Stimulated activated CD4-positive, alpha-beta T cell treated with anti-CD3 and anti-CD28 coated beads, TNF-alpha, amount 100 ng/mL, for 1 hour (primary cell): ENCODE measurements at regions not wholly inside any gene's neighbourhood (a gene's known extent, or its start where the extent isn't known, plus 50 kb on each side); places are given as distances from the start of the nearest gene placed in this dataset.

Source experiments
- DNase-seq, 3 donors: peaks; one replicate each; pipeline ENCODE4 v3.0.0-alpha.2; 2020; ENCODE audit warnings: low read depth in 3 of 3, low spot score in 1 of 3

- no peak for DNase-seq
Observed at GRCh38 chr18:72470391-72470790, 73.8 kb downstream of the CBLN2 start.

DNA sequence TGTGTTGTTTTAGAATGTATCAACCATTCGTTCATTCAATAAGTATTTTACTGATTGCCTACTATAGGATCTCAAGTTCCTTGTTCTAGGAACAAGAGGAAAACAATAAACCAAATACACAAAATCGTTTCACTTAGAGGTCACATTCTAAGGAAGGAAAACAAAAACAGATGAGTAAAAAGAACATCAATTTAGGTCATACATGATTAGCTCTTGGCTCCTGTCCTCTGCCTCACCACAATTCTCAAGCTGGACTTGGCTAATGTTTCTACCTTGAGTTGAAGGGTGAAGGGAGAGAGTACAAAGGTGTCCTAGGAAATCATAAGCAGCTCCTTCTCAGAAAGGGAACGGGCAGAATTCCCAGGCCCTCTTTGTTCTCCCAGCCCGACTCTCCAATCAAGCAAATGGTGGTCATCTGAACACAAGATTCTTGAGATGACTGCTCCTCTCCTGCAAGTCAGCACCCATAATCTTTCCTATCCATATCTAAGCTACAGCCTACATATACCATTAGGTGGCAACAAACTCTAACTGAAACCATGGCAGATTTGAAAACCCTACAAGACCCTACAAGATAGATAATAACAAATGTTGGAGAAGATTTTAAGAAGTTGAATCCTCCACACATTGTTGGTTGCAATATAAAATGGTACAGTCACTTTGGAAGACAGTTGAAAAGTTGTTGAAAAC, 76.0 kb downstream of the CBLN2 start:
- DNase-seq, result no peak

GRCh38 chr18:72460210-72460680, 83.9 kb downstream of the CBLN2 start:
- DNase-seq, result no peak

GRCh38 chr18:72458271-72458670, 85.9 kb downstream of the CBLN2 start:
- DNase-seq, result no peak

DNA sequence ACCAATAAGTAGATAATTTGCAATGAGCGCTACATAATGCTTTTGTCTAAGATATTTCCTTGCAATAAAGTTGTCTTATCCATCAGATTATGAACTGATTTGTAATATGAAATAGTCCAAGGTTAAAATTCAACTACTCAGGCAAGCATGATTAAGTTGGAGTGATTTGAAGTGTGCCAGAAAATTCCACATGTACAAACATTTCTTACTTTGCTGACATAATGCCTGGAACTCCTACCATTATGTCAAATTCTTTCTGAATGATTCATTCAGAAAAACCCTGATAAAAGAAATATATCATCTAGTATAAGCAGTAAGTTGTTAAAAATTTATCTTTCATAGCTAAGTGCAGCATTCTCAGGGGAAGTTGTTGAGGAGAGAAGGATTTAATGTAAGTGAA, 87.3 kb downstream of the CBLN2 start:
- no peak for DNase-seq

DNA sequence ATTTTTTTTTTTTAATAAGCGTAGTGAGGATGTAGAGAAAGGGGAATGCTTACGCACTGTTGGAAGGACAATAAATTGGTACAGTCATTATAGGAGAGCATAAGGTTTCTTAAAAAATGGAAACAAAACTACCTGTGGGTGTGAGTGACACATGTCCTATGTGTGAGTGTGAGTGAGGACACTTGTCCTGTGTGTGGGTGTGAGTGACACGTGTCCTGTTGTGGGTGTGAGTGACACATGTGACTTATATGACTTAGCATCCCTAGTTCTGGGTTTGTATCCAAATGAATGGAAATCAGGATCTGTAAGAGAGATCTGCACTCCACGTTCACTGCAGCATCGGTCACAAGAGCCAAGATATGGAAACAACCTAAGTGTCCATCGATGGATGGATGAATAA, 91.8 kb downstream of the CBLN2 start:
- no peak for DNase-seq

- no peak for DNase-seq
Observed at GRCh38 chr18:72444798-72445155, 99.4 kb downstream of the CBLN2 start.

DNA sequence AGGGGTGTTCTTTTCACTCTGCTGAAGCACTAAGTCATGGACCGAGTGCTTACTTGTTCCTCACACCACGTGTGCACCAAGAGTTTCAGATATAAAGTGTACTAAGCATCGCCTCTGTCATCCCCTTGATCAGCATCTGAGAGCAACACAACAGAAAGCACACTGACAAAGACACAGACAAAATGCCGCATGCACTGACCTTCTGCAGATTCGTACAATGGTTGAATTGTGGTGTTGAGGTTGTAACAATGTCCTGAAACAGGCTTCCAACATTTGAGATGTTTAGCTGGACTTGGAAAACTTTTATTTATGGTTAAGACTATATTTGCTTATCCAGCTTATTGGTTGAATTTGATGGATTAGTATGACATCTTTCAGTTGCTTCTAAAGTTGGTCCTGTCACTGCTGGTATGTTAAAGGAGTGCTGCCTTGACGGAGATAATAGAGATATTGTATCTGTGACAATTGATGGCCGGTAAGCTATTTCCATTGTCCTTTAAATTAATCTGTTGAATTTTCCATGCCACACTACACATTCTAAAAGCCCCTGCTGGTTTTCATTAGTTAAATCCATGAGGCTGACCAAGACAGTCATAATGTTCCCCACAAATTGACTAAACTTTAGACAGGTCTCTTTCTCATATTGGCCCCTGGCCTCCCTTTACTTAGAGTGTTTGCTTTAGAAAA, 99.9 kb downstream of the CBLN2 start:
- DNase-seq, result no peak

GRCh38 chr18:72436401-72436800, 107.7 kb downstream of the CBLN2 start:
- DNase-seq, result no peak

DNA sequence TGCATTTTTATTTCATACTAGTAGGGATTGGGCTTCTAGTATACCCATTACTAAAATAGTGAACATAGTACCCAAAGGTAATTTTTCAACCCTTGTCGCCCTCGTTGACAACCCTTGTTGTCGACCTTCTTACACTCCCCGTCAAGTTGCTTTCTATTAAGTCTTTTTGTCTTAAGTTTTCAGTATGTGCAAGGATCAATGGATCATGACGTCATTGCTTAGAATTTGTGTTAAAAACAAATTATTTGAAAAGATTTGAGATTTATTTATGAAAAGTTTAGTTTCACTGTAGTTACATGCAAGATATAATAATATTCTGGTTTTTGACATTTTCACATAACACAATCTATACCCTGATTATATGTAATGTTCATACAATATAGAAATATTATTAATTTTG, 110.4 kb downstream of the CBLN2 start:
- DNase-seq, result no peak

GRCh38 chr18:72427721-72428120, 116.4 kb downstream of the CBLN2 start:
- no peak for DNase-seq

- DNase-seq, result no peak
Observed at GRCh38 chr18:72419914-72420313, 124.2 kb downstream of the CBLN2 start.

DNA sequence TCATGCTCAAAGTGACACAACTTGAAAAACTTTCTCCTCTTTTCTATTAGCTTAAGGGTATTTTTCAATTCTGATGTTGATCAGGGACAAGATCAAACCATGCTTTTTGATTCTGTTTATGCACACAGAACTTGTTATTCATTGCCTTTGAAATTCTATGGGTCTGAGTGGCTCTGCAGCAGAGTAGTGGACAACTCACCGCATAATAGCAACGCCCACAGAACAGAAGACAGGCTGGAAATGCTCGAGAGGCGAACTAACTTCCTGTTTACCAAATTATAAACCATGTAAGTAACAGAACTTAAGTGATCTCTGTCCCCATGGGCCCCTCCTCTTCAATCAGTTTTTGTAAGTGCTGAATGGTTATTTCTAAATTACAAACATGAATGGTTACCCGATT, 131.2 kb downstream of the CBLN2 start:
- DNase-seq, result no peak

GRCh38 chr18:72411261-72411660, 132.9 kb downstream of the CBLN2 start:
- DNase-seq, result no peak

DNA sequence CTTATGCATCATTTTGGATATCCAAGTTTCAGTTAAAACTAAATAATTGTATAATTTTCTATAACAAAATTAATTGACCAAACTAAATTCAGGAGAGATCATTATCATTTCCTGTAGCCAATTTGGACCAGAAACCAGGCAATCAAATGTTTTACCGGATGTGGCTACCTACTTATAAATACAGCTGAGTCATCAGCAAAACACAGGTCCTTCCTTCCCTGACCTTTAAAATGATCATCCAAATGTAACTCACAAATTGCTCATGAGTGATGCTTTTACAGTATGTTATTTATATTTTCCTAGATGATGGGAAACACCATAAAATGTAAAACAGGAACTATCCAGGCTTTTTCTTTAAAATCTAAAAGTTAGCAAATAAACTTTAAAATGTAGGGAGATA, 133.7 kb downstream of the CBLN2 start:
- no peak for DNase-seq

GRCh38 chr18:72409903-72410302, 134.2 kb downstream of the CBLN2 start:
- no peak for DNase-seq

GRCh38 chr18:72407048-72407447, 137.1 kb downstream of the CBLN2 start:
- DNase-seq, result no peak

GRCh38 chr18:72391951-72392350, 152.2 kb downstream of the CBLN2 start:
- DNase-seq, result no peak

GRCh38 chr18:72391427-72391826, 152.7 kb downstream of the CBLN2 start:
- DNase-seq, result no peak

DNA sequence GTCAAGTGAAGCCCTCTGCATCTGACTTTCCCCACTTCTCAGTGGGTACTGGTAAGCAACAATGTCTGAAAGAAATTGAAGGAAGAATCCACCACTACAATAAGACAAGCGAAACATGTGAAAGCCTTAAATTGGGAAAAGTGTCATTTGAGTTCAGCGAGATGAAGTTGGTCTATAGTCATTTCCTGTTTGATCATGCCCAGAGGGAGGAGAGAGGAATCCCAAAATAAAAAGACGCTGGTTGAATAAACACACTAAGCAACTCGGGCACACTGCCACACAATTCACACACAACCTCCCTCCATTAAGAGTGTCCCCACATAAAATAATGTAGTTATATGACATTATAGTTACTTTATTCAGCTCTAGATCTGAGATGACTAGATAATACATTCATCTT, 166.1 kb downstream of the CBLN2 start:
- DNase-seq, result no peak

GRCh38 chr18:72376256-72376655, 167.9 kb downstream of the CBLN2 start:
- DNase-seq, result no peak

GRCh38 chr18:72375618-72376017, 168.5 kb downstream of the CBLN2 start:
- no peak for DNase-seq

- DNase-seq, result no peak
Observed at GRCh38 chr18:72372076-72372475, 172.1 kb downstream of the CBLN2 start.
